Activated CD4-positive, alpha-beta T cell treated with anti-CD3 and anti-CD28 coated beads, Interleukin-2, amount 10 ng/mL, durations not matched to agents 7 days and 5 days (primary cell): ENCODE measurements at regions not wholly inside any gene's neighbourhood (a gene's known extent, or its start where the extent isn't known, plus 50 kb on each side); places are given as distances from the start of the nearest gene placed in this dataset.

ENCODE experiments used
- CTCF ChIA-PET: fragments of 350-600 bp; sonication (Branson Sonifier 250); formaldehyde crosslinking; loops from one replicate; lab custom pipeline; 2021; ENCODE audit warnings: antibody characterized with exemption; lab: Charles Lee
- POLR2A ChIA-PET: fragments of 350-600 bp; sonication (Branson Sonifier 250); formaldehyde crosslinking; loops from one replicate; lab custom pipeline; 2021; ENCODE audit warnings: antibody characterized with exemption; lab: Charles Lee
- DNase-seq: peaks from one replicate; pipeline ENCODE4 v3.0.0-alpha.2; 2020
- H3K27ac Mint-ChIP-seq: one replicate; pipeline ENCODE4 v1.8.0; 2021; ENCODE audit warnings: mild to moderate bottlenecking, moderate library complexity, mixed read lengths
- H3K27me3 Mint-ChIP-seq: one replicate; pipeline ENCODE4 v1.8.0; 2021; ENCODE audit warnings: mixed read lengths
- H3K36me3 Mint-ChIP-seq: one replicate; pipeline ENCODE4 v1.8.0; 2021; ENCODE audit warnings: low read depth, mixed read lengths
- H3K4me1 Mint-ChIP-seq: one replicate; pipeline ENCODE4 v1.8.0; 2021; ENCODE audit warnings: mixed read lengths
- H3K4me3 Mint-ChIP-seq: one replicate; pipeline ENCODE4 v1.8.0; 2021; ENCODE audit warnings: mild to moderate bottlenecking, moderate library complexity, mixed read lengths
- H3K9me3 Mint-ChIP-seq: one replicate; pipeline ENCODE4 v1.8.0; 2021; ENCODE audit warnings: mixed read lengths

DNA sequence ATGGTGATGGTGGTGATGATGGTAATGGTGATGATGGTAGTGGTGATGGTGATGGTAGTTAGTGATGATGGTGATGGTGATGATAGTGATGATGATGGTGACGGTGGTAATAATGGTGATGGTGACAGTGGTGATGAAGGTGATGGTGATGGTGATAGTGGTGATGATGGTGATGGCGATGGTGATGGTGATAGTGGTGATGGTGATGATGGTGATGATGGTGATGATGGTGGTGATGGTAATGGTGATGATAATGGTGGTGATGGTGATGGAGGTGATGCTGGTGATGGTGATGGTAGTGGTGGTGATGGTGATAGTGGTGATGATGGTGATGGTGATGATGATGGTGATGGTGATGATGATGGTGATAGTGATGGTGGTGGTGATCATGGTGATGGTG is 148.7 kb upstream of the TNRC6C start:
- POLR2A ChIA-PET: no interaction called here
- no peak for DNase-seq
- H3K4me1 Mint-ChIP-seq: no peaks in the 10 kb centered on the region
- H3K36me3 Mint-ChIP-seq: no peaks in the 10 kb centered on the region
- H3K4me3 Mint-ChIP-seq: no peak overlapping the region
- H3K27ac Mint-ChIP-seq: no peak overlapping the region
- H3K27me3 Mint-ChIP-seq: no peaks in the 10 kb centered on the region
- CTCF ChIA-PET: no interaction called here
- H3K9me3 Mint-ChIP-seq: no peaks in the 10 kb centered on the region

DNA sequence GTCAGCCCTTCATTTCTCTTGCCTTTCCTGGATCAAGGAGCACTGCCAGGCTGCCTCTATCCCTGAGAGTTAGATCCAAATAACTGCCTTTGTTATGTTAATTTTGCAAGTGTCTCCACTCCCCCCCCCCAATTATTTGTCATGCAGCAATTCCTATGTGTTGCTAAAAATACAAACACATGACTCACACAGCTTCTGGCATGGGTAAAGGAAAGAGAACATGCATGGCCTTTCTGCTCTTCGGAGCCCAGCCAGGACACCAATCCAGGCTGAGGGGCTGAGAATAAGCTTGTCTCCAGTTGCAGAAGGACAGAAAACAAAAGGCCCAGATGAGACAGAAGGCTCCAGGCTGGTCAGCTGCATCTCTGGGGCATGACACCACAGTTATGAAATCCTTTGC is 148.0 kb upstream of the TNRC6C start:
- Mint-ChIP-seq H3K27ac (no peak overlapping the region), H3K4me3 (no peak overlapping the region), H3K4me1 (no peaks in the 10 kb centered on the region), H3K9me3 (no peaks in the 10 kb centered on the region), H3K36me3 (no peaks in the 10 kb centered on the region), H3K27me3 (no peaks in the 10 kb centered on the region)
- ChIA-PET POLR2A (no interaction called here), CTCF (interaction anchor here (0.9 kb wide), 1 partner anchor 204 kb away, joined by 3 read pairs; no protein-coding TSS in a partner anchor)
- no peak for DNase-seq

DNA sequence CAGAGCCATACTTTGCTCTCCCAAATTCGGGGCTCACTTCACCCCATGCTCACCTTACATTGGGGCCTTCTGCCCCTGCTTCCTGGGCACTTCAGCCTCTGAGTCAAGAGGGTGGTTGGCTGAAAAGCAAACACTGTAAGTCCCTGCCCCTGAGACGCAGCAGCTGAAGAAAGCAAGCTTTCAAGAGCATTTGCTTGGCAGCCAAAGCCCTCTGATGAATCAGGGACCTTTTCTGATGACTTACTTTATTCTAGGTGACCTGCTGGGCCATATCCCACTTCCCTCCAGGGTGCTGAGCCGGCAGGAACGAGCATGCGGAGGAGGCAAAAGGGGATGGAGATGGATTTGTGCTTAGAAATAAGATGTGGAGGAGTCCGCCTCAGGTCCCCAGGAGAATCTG is 147.0 kb upstream of the TNRC6C start:
- Mint-ChIP-seq H3K4me3 (no peak overlapping the region), H3K36me3 (no peaks in the 10 kb centered on the region), H3K9me3 (no peaks in the 10 kb centered on the region), H3K27me3 (no peaks in the 10 kb centered on the region), H3K27ac (no peak overlapping the region), H3K4me1 (no peaks in the 10 kb centered on the region)
- ChIA-PET POLR2A (no interaction called here), CTCF (no interaction called here)
- DNase-seq: no peak

DNA sequence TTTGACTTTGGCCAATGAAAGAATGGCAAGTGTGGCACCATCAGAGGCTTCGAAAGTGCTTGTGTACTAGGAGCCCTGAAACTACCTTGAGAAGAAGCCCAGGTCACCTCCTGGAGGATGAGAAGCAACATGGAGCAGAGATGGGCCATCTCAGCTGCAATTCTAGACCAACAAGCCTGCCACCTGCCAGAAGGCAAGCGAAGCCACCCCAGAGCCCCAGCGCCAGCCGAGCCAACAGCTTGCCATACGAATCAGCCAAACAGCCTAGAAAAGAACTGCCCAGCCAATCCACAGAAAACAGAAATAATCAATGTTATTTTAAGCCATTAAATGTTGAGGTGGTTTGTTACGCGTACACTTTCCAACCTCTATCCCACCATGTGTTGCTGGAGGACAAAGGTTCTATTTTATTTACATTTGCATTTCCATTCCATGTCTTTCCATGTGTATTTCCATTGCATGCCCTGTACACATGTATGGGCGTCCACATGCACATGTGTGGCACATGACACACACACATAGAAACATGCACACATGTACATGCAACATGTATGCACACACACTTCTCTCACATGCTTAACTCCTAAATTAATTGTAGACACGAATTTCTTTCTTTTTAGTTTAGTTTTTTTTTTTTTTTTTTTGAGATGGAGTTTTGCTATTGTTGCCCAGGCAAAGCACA is 144.3 kb upstream of the TNRC6C start:
- no peak for DNase-seq
- no peaks in the 10 kb centered on the region for H3K4me1 Mint-ChIP-seq
- ChIA-PET CTCF (no interaction called here), POLR2A (no interaction called here)
- H3K27ac Mint-ChIP-seq: no peak overlapping the region
- H3K27me3 Mint-ChIP-seq: no peaks in the 10 kb centered on the region
- H3K36me3 Mint-ChIP-seq: no peaks in the 10 kb centered on the region
- no peak overlapping the region for H3K4me3 Mint-ChIP-seq
- H3K9me3 Mint-ChIP-seq: no peaks in the 10 kb centered on the region

DNA sequence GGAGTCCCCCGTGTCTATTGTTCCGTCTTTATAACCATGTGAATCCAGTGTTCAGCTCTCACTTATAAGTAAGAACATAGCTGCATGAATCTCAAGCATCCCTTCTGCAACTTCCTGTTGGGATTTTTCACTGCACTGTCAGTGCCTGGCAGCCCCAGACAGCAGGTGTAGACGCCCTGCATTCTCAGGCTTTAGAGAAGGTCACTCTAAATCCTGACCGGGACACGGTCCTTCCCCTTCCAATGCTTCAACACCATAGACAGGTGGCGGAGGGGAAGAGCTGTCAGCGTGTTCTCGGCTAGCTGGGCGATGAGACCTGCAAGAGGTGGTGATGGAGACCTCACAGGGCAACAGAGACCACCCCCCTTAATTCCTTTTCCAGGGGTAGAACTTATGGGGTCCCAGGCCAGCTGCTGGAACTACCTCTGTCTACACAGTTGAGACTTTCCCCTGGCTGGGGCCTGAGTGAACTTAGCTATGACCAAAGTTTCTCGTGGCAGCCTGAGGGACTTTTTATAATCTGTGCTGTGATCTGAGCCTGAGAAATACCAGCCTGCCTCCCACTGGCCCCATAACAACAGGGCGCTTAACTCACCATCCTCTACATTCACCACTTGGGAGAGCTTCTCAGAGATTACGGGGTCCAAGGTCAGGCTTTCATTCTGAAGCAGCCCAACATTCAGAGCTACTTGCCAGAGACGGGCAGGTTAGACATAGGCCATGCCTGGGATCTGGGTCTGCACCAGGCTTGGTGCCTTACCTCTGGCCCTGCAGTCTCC is 143.2 kb upstream of the TNRC6C start:
- H3K4me1 Mint-ChIP-seq: no peaks in the 10 kb centered on the region
- DNase-seq: no peak
- POLR2A ChIA-PET: no interaction called here
- CTCF ChIA-PET: no interaction called here
- H3K36me3 Mint-ChIP-seq: no peaks in the 10 kb centered on the region
- no peak overlapping the region for H3K4me3 Mint-ChIP-seq
- peaks cover 2% of the 10 kb centered on the region for H3K27me3 Mint-ChIP-seq
- H3K27ac Mint-ChIP-seq: no peak overlapping the region
- no peaks in the 10 kb centered on the region for H3K9me3 Mint-ChIP-seq

DNA sequence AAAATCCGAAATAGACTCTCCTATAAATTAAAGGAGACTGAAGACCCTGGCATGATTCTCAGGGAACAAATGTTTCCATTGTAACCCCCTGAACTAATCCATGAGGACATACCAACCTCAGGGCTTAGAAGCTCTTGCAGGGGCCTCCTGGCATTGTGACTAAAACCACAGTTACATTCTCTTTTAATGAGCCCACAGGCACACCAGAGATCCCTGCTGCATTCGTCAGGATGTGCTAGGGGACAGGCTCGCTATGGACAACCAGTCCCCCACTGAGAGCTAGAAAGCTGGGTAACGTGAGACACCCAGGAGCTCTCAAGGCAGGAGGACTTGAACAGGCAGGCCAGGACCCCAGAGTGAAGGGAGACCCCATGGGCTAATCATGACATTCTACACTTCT is 140.6 kb upstream of the TNRC6C start:
- Mint-ChIP-seq H3K4me3 (no peak overlapping the region), H3K36me3 (no peaks in the 10 kb centered on the region), H3K27ac (no peak overlapping the region), H3K27me3 (peaks cover 4% of the 10 kb centered on the region), H3K9me3 (no peaks in the 10 kb centered on the region), H3K4me1 (no peaks in the 10 kb centered on the region)
- CTCF ChIA-PET: interaction anchor here (1.3 kb wide), 1 partner anchor 12 kb away, joined by 4 read pairs; no protein-coding TSS in a partner anchor
- DNase-seq: no peak
- POLR2A ChIA-PET: no interaction called here

DNA sequence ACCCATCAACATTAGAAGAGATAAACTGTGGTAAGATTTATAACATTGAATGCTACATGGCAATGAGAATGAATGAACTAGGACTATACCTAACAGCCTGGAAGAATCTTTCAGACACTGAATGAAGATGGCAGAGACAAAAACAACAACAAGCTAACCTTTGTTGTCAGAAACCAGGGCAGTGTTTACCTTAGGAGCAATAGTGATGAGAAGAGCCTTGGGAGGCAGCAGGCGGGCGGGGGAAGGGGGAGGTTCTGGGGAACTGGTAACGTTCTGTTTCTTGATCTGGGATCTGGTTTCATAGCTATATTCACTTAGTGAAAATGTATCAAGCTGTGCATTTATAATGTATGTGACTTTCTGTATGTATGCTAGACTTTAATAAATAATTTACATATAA is 139.0 kb upstream of the TNRC6C start:
- H3K4me3 Mint-ChIP-seq: no peak overlapping the region
- no peaks in the 10 kb centered on the region for H3K9me3 Mint-ChIP-seq
- H3K36me3 Mint-ChIP-seq: no peaks in the 10 kb centered on the region
- no peak for DNase-seq
- no peaks in the 10 kb centered on the region for H3K4me1 Mint-ChIP-seq
- no peak overlapping the region for H3K27ac Mint-ChIP-seq
- ChIA-PET CTCF (interaction anchor here (0.6 to 1.4 kb wide), 2 partner anchors 12 to 13 kb away, joined by 3 to 6 read pairs; no protein-coding TSS in a partner anchor), POLR2A (no interaction called here)
- H3K27me3 Mint-ChIP-seq: peaks cover 4% of the 10 kb centered on the region

DNA sequence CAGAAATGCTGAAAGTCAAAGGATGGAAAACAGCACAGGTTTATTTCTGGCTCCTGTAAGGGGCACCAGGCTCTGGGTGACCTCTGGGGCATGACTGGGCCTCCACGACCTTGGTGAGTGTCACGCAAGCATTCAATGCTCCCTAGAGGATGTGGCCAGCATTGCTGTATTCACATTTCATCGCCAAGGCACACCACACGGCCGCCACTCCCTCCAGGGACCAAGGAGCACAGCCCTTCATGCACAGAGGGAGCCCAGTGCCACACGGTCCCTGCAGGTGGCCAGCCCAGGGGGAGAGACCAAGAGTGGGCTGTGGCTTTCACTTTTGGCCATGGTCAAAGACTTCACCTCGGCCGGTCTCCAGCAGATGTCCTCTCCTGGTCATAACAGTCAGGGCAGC is 137.4 kb upstream of the TNRC6C start:
- no peaks in the 10 kb centered on the region for H3K9me3 Mint-ChIP-seq
- no peak overlapping the region for H3K27ac Mint-ChIP-seq
- no peaks in the 10 kb centered on the region for H3K4me1 Mint-ChIP-seq
- peaks cover 4% of the 10 kb centered on the region for H3K27me3 Mint-ChIP-seq
- ChIA-PET POLR2A (no interaction called here), CTCF (no interaction called here)
- no peak overlapping the region for H3K4me3 Mint-ChIP-seq
- DNase-seq: no peak
- no peaks in the 10 kb centered on the region for H3K36me3 Mint-ChIP-seq

DNA sequence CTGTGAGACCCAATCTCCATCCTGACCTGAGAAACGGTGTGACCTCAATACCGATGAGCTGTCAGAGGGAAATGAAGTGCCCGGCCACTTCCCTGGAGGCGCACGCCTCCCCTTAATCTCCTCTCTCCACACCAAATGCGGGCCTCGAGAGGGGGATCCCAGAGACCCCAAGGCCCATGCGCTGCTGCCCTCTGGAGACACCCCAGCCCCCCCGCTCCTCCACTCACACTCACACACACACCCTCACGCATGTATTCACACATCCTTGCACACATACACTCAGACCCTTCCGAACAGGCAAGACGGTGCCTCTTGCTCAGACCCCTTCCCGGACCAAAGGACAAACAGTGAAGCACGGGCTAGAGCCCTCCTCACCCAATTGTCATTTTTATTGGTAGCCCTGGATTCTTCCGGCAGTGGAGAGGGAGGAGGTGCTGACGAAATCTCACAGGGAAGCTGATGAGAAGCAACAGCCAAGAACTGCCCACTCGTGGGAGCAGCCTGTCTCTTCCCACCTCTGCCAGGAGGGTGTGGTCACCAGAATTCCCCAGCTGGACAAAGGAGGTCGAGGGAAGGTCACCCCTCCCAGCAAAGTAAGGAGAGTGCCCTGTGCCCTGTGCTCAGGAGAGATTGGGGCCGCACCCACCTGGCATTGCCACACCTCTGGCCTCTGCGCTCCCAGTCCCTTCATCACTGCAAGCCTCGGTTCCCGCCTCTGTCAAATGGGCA is 136.0 kb upstream of the TNRC6C start:
- H3K36me3 Mint-ChIP-seq: no peaks in the 10 kb centered on the region
- no peaks in the 10 kb centered on the region for H3K4me1 Mint-ChIP-seq
- H3K27ac Mint-ChIP-seq: no peak overlapping the region
- ChIA-PET CTCF (no interaction called here), POLR2A (no interaction called here)
- no peak overlapping the region for H3K4me3 Mint-ChIP-seq
- peaks cover 4% of the 10 kb centered on the region for H3K27me3 Mint-ChIP-seq
- no peak for DNase-seq
- no peaks in the 10 kb centered on the region for H3K9me3 Mint-ChIP-seq

DNA sequence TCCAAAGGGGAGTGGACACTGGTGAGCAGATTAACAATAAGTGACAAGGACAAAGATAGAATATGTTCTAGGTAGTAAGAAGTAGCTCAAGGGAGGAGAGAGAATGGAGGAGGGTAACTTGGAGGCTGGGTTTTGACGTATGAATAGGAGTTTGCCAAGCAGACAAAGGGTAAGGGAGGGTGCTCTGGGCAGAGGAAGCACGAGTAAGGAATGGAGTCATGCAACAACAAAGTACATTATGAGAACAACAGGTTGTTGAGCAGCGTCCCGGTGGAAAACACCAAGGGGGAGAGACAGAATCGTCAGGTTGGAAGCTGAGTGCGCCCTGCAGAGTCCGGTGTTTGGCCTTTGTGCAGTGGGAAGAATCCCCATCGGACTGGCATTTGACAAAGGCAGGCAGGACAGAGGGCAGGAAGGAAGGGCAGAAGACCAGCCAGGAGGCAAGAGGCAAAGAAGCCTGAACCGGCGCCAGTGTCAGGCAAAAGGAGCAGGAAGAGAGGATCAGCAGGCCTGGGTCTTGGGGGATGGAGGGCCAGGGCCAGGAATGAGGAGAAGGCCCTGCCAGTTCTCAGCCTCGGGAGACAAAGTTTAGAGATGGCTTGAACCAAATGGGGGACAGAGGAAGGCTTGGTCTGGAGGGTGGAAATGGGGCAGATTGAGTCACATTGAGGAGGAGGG is 134.3 kb upstream of the TNRC6C start:
- DNase-seq: no peak
- no peak overlapping the region for H3K27ac Mint-ChIP-seq
- peaks cover 2% of the 10 kb centered on the region for H3K4me1 Mint-ChIP-seq
- peaks cover 7% of the 10 kb centered on the region for H3K27me3 Mint-ChIP-seq
- CTCF ChIA-PET: interaction anchor here (1.1 kb wide), 1 partner anchor 394 kb away, joined by 3 read pairs; no protein-coding TSS in a partner anchor
- H3K36me3 Mint-ChIP-seq: no peaks in the 10 kb centered on the region
- H3K9me3 Mint-ChIP-seq: no peaks in the 10 kb centered on the region
- POLR2A ChIA-PET: no interaction called here
- no peak overlapping the region for H3K4me3 Mint-ChIP-seq

DNA sequence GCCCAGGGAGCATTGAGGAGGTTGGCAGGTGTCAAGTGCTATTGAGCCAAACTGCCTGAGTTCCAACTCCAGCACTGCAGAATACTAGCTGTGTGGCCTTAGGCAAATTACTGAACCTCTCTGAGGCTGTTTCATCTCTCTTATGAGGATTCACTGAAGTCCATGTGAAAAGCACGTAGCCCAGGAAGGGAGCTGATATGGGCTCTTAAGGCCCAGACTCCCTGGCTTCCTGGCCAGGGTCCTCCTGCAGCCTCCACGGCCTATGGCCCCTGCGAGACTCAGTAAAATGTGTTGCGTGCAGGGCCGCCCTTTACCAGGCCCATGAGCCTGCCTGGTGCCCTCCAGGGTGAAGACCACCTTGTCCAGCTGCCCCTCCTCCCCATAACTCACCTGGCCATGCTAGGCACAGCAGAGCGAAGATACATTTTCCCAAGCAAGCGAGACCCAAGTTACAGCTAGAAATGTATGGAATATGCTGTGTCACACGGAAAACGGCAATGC is 133.7 kb upstream of the TNRC6C start:
- Mint-ChIP-seq H3K27me3 (peaks cover 5% of the 10 kb centered on the region), H3K27ac (no peak overlapping the region), H3K4me1 (peaks cover 2% of the 10 kb centered on the region), H3K36me3 (no peaks in the 10 kb centered on the region), H3K4me3 (no peak overlapping the region), H3K9me3 (no peaks in the 10 kb centered on the region)
- POLR2A ChIA-PET: no interaction called here
- DNase-seq: no peak
- CTCF ChIA-PET: interaction anchor here (1.1 to 1.5 kb wide), 2 partner anchors 11 to 394 kb away, joined by 3 read pairs; no protein-coding TSS in a partner anchor

DNA sequence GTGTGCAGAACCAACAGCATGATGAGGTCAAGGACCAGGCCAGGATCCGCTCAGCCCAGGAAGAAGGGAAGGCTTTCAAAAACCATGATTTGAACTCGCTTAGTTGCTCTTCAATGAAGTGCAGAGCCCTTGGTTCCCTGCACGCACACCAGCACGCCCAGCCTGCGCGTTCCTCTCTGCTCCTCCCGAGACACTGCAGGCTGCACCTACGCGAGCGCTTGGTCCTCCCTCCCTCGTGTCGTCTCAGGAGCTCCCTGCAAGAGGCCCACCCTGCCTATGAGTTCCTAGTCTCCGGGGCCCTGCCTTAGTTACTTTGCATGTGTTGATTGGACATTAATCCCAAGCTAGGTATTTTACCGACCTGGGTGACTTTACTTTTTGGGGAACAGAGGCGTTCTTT is 132.9 kb upstream of the TNRC6C start:
- no peak for DNase-seq
- Mint-ChIP-seq H3K36me3 (no peaks in the 10 kb centered on the region), H3K4me1 (peaks cover 5% of the 10 kb centered on the region), H3K27ac (no peak overlapping the region), H3K4me3 (no peak overlapping the region), H3K9me3 (no peaks in the 10 kb centered on the region), H3K27me3 (peaks cover 3% of the 10 kb centered on the region)
- CTCF ChIA-PET: interaction anchor here (1.1 to 1.5 kb wide), 2 partner anchors 10 to 395 kb away, joined by 3 read pairs; no protein-coding TSS in a partner anchor
- POLR2A ChIA-PET: no interaction called here
